Astrocyte (in vitro differentiated cells and primary cell): ENCODE measurements at regions not wholly inside any gene's neighbourhood (a gene's known extent, or its start where the extent isn't known, plus 50 kb on each side); places are given as distances from the start of the nearest gene placed in this dataset.
A peak's percentile ranks its signal among the peaks of the same experiment; 100 is the strongest.

Experiments used
- DNase-seq: peaks from one replicate; pipeline ENCODE4 v3.0.0-alpha.2; 2010; ENCODE audit warnings: low read depth
- FAIRE-seq: peaks from 2 replicates; lab custom pipeline; 2011; peaks lifted over from hg19 to GRCh38; lab: Jason Lieb, UNC
- H2AFZ ChIP-seq: 2 replicates; pipeline ENCODE4 v1.6.0; 2012; ENCODE audit warnings: low read depth, low read length, inconsistent platforms
- H3K27ac ChIP-seq: 2 replicates; pipeline ENCODE4 v1.5.1; 2011; ENCODE audit warnings: low read depth, low read length, inconsistent platforms
- H3K27me3 ChIP-seq: 2 replicates; pipeline ENCODE4 v1.6.0; 2011; ENCODE audit warnings: low read length, inconsistent platforms; ENCODE audit not compliant: insufficient read depth
- H3K36me3 ChIP-seq: 2 replicates; pipeline ENCODE4 v1.5.1; 2011; ENCODE audit warnings: low read length, inconsistent platforms; ENCODE audit not compliant: insufficient read depth
- H3K4me1 ChIP-seq: 2 replicates; pipeline ENCODE4 v1.5.1; 2011; ENCODE audit warnings: low read length, inconsistent platforms; ENCODE audit not compliant: insufficient read depth
- H3K4me2 ChIP-seq: 2 replicates; pipeline ENCODE4 v1.6.0; 2012; ENCODE audit warnings: low read length, inconsistent platforms
- H3K4me3 ChIP-seq: 2 replicates; pipeline ENCODE4 v1.5.1; 2011; ENCODE audit warnings: low read depth, mild to moderate bottlenecking, low read length, inconsistent platforms; ENCODE audit not compliant: insufficient read depth
- H3K79me2 ChIP-seq: 2 replicates; pipeline ENCODE4 v1.6.0; 2012; ENCODE audit warnings: mild to moderate bottlenecking, low read length, inconsistent platforms; ENCODE audit not compliant: insufficient read depth
- H3K9ac ChIP-seq: 2 replicates; pipeline ENCODE4 v1.6.0; 2012; ENCODE audit warnings: mild to moderate bottlenecking, low read length, inconsistent platforms
- H3K9me3 ChIP-seq: 2 replicates; pipeline ENCODE4 v1.5.1; 2012; ENCODE audit warnings: low read depth, mild to moderate bottlenecking, low read length, inconsistent platforms; ENCODE audit not compliant: insufficient read depth
- H4K20me1 ChIP-seq: 2 replicates; pipeline ENCODE4 v1.6.0; 2012; ENCODE audit warnings: low read length, inconsistent platforms; ENCODE audit not compliant: insufficient read depth
- H3K27ac Mint-ChIP-seq: one replicate; pipeline ENCODE4 v1.8.0; 2021; ENCODE audit warnings: mild to moderate bottlenecking, mixed read lengths; ENCODE audit not compliant: unreplicated experiment
- H3K27me3 Mint-ChIP-seq: one replicate; pipeline ENCODE4 v1.8.0; 2021; ENCODE audit warnings: low read depth, mixed read lengths; ENCODE audit not compliant: unreplicated experiment
- H3K36me3 Mint-ChIP-seq: one replicate; pipeline ENCODE4 v1.8.0; 2021; ENCODE audit warnings: low read depth, mixed read lengths; ENCODE audit not compliant: unreplicated experiment
- H3K4me1 Mint-ChIP-seq: one replicate; pipeline ENCODE4 v1.8.0; 2021; ENCODE audit warnings: low read depth, mixed read lengths; ENCODE audit not compliant: unreplicated experiment
- H3K4me3 Mint-ChIP-seq: one replicate; pipeline ENCODE4 v1.8.0; 2021; ENCODE audit warnings: mild to moderate bottlenecking, moderate library complexity, mixed read lengths; ENCODE audit not compliant: unreplicated experiment
- H3K9me3 Mint-ChIP-seq: one replicate; pipeline ENCODE4 v1.8.0; 2021; ENCODE audit warnings: mild to moderate bottlenecking, mixed read lengths; ENCODE audit not compliant: unreplicated experiment
- EZH2 ChIP-seq: IDR thresholded peaks from 2 replicates; pipeline ENCODE4 v1.6.1; 2012; ENCODE audit warnings: mild to moderate bottlenecking, low read length, inconsistent platforms; ENCODE audit not compliant: insufficient read depth
- TF ChIP-seq, protein P1 (sequence below): IDR thresholded peaks from 2 replicates; pipeline ENCODE4 v1.5.1; 2011; ENCODE audit warnings: low read depth, mild to moderate bottlenecking, inconsistent platforms, low read length, moderate library complexity; ENCODE audit not compliant: insufficient read depth

DNA sequence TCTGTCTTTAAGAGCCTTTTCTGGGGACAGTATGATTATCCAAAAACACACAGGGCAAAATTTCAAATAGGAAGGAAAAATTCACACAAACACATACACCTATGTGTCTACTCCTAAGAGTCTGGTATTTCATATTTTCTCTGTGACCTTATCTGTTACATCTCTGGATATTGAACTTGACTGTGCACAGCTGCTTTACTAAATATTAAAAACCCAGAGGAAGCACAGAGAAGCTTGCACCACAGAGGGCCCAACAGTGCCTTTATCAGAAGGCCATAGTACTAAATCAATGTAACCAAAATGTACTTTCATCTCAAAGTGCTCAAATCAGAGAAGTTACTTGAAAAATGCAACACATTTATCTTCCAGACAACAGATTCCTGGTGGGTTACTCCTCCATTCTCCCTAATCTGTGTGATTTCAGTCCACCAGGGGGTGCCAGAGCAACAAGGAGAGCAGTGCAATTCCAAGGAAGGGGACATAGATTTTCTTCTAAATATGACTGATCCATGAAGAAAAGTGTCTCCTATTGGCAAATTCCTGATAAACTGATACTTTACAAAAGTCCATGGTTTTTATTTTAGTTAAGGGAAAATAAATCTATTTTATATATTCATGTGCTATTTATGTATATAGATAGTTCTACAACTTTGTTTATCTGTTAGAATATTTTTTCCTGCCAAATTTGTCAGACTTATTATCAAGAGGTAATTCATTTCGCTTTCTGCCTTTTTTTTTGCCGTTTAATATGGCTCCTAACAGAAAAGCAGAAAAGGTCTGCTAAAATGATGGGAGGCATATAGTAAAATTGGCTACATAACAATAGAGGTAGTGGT is 617.6 kb downstream of the LRFN5 start:
- Histone ChIP-seq H2AFZ (no peak overlapping the region), H3K27ac (no peak overlapping the region), H3K36me3 (no peaks in the 10 kb centered on the region), H3K4me1 (no peaks in the 10 kb centered on the region), H3K9ac (no peak overlapping the region), H3K4me3 (no peak overlapping the region), H3K79me2 (no peaks in the 10 kb centered on the region), H3K9me3 (no peaks in the 10 kb centered on the region), H4K20me1 (no peaks in the 10 kb centered on the region), H3K4me2 (no peak overlapping the region), H3K27me3 (no peaks in the 10 kb centered on the region)
- H3K36me3 Mint-ChIP-seq, result no peaks in the 10 kb centered on the region
- no peaks in the 10 kb centered on the region for H3K27me3 Mint-ChIP-seq
- H3K9me3 Mint-ChIP-seq, result no peaks in the 10 kb centered on the region
- H3K27ac Mint-ChIP-seq, result no peak overlapping the region
- FAIRE-seq (no peak), DNase-seq (peak; percentile 34)
- H3K4me3 Mint-ChIP-seq, result no peak overlapping the region
- peaks cover 4% of the 10 kb centered on the region for H3K4me1 Mint-ChIP-seq
- TF ChIP-seq, protein P1, sequence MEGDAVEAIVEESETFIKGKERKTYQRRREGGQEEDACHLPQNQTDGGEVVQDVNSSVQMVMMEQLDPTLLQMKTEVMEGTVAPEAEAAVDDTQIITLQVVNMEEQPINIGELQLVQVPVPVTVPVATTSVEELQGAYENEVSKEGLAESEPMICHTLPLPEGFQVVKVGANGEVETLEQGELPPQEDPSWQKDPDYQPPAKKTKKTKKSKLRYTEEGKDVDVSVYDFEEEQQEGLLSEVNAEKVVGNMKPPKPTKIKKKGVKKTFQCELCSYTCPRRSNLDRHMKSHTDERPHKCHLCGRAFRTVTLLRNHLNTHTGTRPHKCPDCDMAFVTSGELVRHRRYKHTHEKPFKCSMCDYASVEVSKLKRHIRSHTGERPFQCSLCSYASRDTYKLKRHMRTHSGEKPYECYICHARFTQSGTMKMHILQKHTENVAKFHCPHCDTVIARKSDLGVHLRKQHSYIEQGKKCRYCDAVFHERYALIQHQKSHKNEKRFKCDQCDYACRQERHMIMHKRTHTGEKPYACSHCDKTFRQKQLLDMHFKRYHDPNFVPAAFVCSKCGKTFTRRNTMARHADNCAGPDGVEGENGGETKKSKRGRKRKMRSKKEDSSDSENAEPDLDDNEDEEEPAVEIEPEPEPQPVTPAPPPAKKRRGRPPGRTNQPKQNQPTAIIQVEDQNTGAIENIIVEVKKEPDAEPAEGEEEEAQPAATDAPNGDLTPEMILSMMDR, result peak; percentile 91
- TF ChIP-seq EZH2, result no peak

DNA sequence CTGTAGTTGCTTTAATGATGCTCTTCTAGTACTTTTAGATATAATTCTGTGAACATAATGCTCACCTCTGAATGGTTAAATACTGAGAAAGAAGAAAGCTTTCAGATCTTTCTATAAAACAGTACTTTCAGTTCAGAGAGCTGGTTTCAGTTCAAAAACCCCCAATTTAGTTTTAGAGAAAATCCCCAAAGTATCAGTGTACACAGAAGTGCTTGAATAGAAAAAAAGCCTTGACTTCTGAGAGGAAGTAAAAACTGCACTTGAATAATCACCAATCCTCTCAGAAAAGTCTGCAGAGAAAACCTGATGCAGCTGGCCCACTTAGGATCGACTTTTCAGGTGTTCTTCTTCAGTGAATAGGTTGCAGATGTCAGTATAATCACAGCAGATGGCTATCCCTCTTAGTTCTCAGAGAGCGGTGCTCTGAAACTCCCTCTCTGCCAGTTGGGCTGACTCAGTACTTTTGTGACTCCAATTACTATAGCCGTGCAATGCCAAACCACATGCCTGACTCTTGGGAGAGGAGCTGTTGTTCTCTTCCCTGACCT is 616.3 kb downstream of the LRFN5 start:
- no peaks in the 10 kb centered on the region for H3K27me3 ChIP-seq
- H3K36me3 ChIP-seq, result no peaks in the 10 kb centered on the region
- DNase-seq (peak; percentile 76), FAIRE-seq (no peak)
- Mint-ChIP-seq H3K36me3 (no peaks in the 10 kb centered on the region), H3K4me1 (peaks cover 4% of the 10 kb centered on the region), H3K9me3 (no peaks in the 10 kb centered on the region), H3K4me3 (no peak overlapping the region), H3K27ac (no peak overlapping the region), H3K27me3 (no peaks in the 10 kb centered on the region)
- H3K9ac ChIP-seq, result no peak overlapping the region
- H4K20me1 ChIP-seq, result no peaks in the 10 kb centered on the region
- no peaks in the 10 kb centered on the region for H3K79me2 ChIP-seq
- H2AFZ ChIP-seq, result no peak overlapping the region
- no peak overlapping the region for H3K27ac ChIP-seq
- TF ChIP-seq, protein P1, result no peak
- no peak for TF ChIP-seq EZH2
- no peaks in the 10 kb centered on the region for H3K4me1 ChIP-seq
- H3K4me3 ChIP-seq, result no peak overlapping the region
- H3K4me2 ChIP-seq, result peak overlapping the region; percentile 60
- H3K9me3 ChIP-seq, result no peaks in the 10 kb centered on the region
